Right ventricle myocardium inferior (tissue), 1 donor: ENCODE measurements at regions not wholly inside any gene's neighbourhood (a gene's known extent, or its start where the extent isn't known, plus 50 kb on each side); places are given as distances from the start of the nearest gene placed in this dataset.

Source experiments
- ATAC-seq: fragments of 200-7000 bp; cut with Tn5 transposase; one replicate; pipeline ENCODE4 v1.9.1; 2020; ENCODE audit warnings: mild to moderate bottlenecking, moderate library complexity
- DNase-seq: peaks from one replicate; pipeline ENCODE4 v3.0.0; 2021; ENCODE audit errors: missing footprints
- intact Hi-C: fragments of 100-400 bp; cut with DNase I; formaldehyde crosslinking; loops from one replicate; pipeline ENCODE4 v1.11.0; 2022
- donor health status: DM: no; HTN: yes; CAD: no; lungs with severe emphysema.

DNA sequence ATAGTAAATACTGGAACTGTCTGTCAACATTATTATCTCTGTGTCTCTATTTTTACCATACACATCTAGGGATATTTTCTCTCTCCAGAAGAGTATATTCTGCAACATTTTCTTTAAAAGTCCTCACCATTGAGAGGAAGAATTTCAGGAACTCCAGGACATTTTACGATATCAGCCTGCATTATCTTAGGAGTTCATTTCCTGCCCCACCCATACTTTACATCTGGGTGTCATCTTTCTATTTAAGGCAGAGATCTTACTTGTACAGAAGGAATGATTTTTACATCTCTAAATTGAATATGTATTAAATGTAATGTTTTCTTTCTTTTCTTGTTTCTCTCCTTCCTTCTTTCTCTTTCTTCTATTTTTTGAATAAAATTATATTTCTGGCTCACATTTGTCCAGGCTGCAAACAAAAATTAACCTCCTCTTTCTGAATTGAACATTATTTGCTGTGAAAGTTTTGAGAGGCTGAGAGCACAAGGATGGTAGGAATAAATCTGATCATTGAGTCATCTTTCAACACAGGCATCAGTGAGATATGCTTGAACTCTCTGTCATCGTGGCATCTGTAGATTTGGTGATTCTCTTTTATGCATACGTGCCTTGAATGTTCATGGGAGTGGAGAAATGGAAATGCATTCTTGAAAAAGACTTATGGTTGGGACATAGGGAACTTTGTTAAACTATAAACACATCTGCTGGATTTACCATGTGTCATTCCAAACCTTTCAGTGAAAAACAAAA is 753.6 kb downstream of the SLC16A7 start:
- intact Hi-C loops = no loop called here

GRCh38 chr12:60387356-60387755 is 791.5 kb downstream of the SLC16A7 start:
- no peak for DNase-seq
- no peak for ATAC-seq
- intact Hi-C loops = no loop called here

More for the DNA sequence above, 753.6 kb downstream of the SLC16A7 start:
- DNase-seq (no peak), ATAC-seq (no peak)

GRCh38 chr12:60391051-60391450 is 795.2 kb downstream of the SLC16A7 start:
- no peak for ATAC-seq
- no peak for DNase-seq
- intact Hi-C loops = no loop called here

DNA sequence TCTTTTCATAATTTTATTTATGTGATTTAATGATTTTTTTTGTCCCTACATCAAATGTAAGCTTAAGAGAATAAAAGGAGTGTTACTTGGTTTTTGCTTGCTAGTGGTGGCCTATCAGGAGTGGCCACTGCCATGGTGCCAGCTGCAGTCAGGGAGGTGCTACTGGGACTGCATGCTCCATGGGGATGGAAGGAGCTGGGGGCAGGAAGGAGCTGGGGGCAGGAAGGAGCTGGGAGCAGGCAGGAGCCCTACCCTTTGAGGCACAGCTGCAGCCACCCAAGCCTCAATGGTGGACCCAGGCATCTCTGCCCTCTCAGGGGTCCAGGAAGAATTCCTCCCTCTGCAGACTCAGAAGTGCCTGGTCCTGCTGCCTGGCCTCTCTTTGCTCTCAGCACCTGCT is 796.0 kb downstream of the SLC16A7 start:
- no peak for ATAC-seq
- no peak for DNase-seq
- intact Hi-C loops = no loop called here

GRCh38 chr12:60393093-60393492 is 797.3 kb downstream of the SLC16A7 start:
- DNase-seq (no peak), ATAC-seq (no peak)
- intact Hi-C loops = no loop called here

DNA sequence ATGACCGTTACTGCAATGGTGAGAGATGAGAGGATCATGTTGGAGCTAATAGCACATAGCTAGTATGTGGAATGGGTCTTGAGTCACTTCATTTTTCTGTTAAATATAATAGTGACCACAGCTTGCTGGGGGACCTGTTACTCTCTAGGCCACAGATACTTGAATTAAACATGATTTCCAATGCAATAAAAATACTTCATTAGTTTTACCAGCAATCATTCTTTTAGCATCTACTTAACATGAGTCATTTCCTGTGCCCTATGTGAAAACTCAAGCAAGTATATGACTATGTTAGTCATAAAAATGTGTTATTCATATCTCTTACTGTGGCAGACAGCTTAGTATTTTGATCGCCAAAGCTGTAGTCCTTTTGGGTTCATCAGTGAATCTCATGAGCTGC is 798.8 kb downstream of the SLC16A7 start:
- intact Hi-C loops = no loop called here
- ATAC-seq (no peak), DNase-seq (no peak)

GRCh38 chr12:60398547-60398946 is 802.7 kb downstream of the SLC16A7 start:
- ATAC-seq = no peak
- no peak for DNase-seq
- intact Hi-C loops = no loop called here

DNA sequence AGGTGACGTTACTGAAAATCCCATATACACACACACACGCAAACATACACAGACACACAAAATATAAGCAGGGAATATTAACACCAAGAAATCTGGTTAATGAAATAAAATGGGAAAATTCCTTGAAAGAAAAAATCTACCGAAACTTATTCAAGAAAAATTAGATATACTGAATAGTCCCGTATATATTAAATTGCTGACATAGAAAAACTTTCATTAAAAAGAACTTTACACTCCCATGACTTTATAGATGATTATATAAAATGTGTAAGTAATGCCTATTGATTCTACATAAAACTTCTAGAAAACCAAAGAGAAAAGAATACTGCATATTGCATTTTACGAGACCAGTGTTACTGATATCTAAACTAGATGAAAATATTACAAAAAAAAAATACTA is 803.2 kb downstream of the SLC16A7 start:
- no peak for DNase-seq
- no peak for ATAC-seq
- intact Hi-C loops = no loop called here

DNA sequence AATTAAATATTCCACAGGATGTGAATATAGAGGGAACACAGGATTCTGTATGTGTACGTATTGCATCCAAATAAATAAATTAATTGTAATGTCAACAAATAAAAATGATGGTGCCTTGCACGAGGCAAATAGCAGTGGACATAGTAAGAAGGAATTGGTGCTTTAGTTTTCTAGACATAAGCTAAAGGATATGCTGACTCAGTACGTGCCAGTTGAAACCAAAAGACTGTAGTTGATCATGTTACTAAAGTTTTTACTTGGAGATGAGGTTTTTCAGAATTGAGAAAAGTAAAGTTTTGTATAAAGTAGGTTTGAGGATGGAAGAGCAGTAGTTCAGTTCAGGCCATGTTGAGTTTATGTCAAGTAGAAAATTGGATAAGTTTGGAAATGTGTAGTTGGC is 807.2 kb downstream of the SLC16A7 start:
- intact Hi-C loops = no loop called here
- no peak for ATAC-seq
- no peak for DNase-seq

DNA sequence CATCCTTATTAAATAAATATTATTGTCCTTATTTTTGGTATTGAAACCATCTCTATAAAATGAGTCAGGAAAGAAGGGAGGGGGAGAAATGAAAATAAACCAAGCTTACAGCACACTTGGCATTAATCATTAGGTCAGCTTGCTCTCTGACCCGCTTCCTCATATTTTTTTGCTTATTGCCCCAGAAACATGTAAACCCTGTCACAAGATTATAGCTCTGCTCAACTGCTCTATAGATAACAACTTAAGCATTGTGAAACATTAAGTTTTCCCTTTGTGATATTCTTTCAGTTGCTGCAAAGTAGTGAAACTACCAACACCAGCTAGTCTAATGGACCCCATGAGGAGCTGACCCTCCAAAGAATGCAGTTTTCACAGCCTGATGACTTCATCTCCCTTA is 819.5 kb downstream of the SLC16A7 start:
- ATAC-seq (no peak), DNase-seq (no peak)
- intact Hi-C loops = no loop called here

- ATAC-seq = no peak
- no peak for DNase-seq
- intact Hi-C loops = no loop called here
Measured at GRCh38 chr12:60419986-60420385, 824.2 kb downstream of the SLC16A7 start.

GRCh38 chr12:60421741-60422140 is 825.9 kb downstream of the SLC16A7 start:
- DNase-seq = no peak
- intact Hi-C loops = no loop called here
- ATAC-seq = no peak

DNA sequence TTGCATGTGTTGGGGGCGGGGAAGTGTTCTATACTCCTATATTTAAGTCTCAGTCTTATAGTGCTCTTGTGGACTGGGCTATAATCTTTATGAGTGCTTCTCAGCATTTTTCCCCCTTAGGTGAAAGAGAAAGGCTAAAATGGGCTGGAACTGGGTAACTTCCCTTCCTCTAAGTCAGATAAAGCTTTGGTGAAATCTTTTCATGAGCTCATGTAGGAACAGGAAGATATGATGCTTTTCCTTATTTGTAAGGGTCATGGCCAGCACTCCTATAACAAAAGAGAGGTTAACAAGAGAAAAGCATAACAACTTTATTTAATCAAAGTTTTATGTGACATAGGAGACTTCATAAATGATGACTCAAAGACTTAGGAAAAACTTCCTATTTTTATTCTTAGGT is 841.5 kb downstream of the SLC16A7 start:
- intact Hi-C loops = no loop called here
- ATAC-seq (no peak), DNase-seq (no peak)

- DNase-seq = no peak
- ATAC-seq = no peak
- intact Hi-C loops = no loop called here
Measured at GRCh38 chr12:60441577-60441976, 845.7 kb downstream of the SLC16A7 start.

GRCh38 chr12:60451457-60451856 is 855.6 kb downstream of the SLC16A7 start:
- ATAC-seq (no peak), DNase-seq (no peak)
- intact Hi-C loops = no loop called here

- ATAC-seq (no peak), DNase-seq (no peak)
- intact Hi-C loops = no loop called here
Measured at GRCh38 chr12:60465060-60465459, 869.2 kb downstream of the SLC16A7 start.

- intact Hi-C loops = no loop called here
- DNase-seq = no peak
- no peak for ATAC-seq
Measured at GRCh38 chr12:60468546-60468945, 872.7 kb downstream of the SLC16A7 start.

DNA sequence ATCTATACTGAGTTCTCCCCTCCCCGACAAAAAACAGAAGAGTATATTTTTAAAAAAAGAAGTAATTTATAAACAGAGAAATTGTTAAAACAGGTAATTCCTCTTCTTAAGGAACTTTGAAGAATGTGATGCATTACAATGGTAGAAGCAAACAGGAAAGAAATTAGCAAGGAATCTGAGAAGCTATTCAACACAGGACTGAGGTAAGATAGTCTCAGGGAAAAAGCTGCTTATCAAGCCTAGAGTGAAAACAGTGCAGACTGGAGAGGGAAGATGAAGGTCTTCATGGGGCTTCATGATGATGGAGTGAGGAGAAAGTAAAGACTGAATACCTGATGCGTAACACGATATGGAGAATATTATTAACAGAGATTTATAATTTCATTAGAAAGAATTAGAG is 880.0 kb downstream of the SLC16A7 start:
- intact Hi-C loops = no loop called here
- no peak for ATAC-seq
- DNase-seq = no peak

GRCh38 chr12:60487284-60487683 is 891.5 kb downstream of the SLC16A7 start:
- DNase-seq (no peak), ATAC-seq (no peak)
- intact Hi-C loops = no loop called here

DNA sequence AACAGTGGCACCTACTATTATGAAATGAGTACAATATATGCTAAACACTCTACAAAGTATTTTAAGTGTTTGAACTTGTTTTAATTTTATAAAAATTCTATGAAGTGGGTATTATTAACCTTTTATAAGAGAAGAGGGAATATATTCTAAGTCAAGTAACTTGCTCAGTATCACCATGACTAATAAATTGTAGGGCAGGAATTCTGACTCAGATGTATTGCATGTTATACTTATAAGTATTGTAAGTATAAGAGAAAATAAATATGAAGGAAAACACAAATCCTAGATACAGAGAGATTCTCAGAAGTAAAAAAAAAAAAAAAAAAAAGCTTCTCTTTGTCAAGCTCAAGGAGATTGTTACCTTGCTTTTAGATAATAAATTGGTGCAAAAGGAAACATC is 893.2 kb downstream of the SLC16A7 start:
- intact Hi-C loops = no loop called here
- ATAC-seq (no peak), DNase-seq (no peak)

DNA sequence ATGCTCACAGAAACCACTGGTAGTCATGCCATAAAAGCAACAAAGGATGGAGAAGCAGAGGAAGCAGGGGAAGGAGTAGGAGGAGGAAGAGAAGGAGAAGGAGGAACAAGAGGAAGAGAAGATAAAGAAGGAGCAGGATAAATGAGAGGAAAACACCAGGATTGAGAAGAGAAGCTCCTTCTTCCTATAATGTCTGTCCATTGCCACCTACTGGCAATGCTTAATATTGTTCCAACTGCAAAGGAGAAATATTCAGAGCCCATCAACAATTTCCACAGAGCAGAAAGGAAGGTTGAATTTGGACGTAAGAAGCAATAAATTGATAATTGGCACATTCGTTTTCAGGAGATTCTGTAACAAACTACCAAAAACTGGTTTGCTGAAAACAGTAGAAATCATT is 898.4 kb downstream of the SLC16A7 start:
- no peak for ATAC-seq
- DNase-seq = no peak
- intact Hi-C loops = no loop called here
